ENCODE measurements at regions not wholly inside any gene's neighbourhood (a gene's known extent, or its start where the extent isn't known, plus 50 kb on each side); places are given as distances from the start of the nearest gene placed in this dataset.

GRCh38 chr7:21253740-21254687 lies 173.9 kb upstream of the SP4 start:
- Histone ChIP-seq H3K36me3 (ENCODE audit: insufficient read depth, low read length) (no peaks in the 10 kb centered on the region), H2AFZ (ENCODE audit: low read depth, low read length) (no peak overlapping the region), H3K9me3 (ENCODE audit: insufficient read depth, low read length, severe bottlenecking) (no peaks in the 10 kb centered on the region), H3K27ac (ENCODE audit: low read length) (no peak overlapping the region), H3K4me2 (ENCODE audit: insufficient read depth, low read length) (no peak overlapping the region), H3K4me1 (ENCODE audit: insufficient read depth, low read length) (no peaks in the 10 kb centered on the region), H4K20me1 (ENCODE audit: insufficient read depth, low read length) (no peaks in the 10 kb centered on the region), H3K27me3 (ENCODE audit: insufficient read depth, low read length, poor library complexity) (peaks cover 19% of the 10 kb centered on the region), H3K79me2 (ENCODE audit: insufficient read depth, low read length) (no peaks in the 10 kb centered on the region), H3K4me3 (ENCODE audit: low read depth in 1 of 2, low read length in 2 of 2) (no peak overlapping the region), H3K9ac (ENCODE audit: low read depth, low read length) (no peak overlapping the region)
- peak; percentile 66; the same call in 2 of the 3 replicates for ATAC-seq (ENCODE audit: insufficient read depth, low read depth)
- DNase-seq = peak; percentile 21
- TF ChIP-seq EZH2 (IDR thresholded peaks at IDR 0.05; ENCODE audit: borderline replicate concordance, low read depth, low read length, severe bottlenecking) (no peak), CTCF (IDR thresholded peaks at IDR 0.05; ENCODE audit: borderline replicate concordance, extremely low read depth, low read length, poor library complexity, severe bottlenecking) (peak; percentile 64)

- H2AFZ ChIP-seq (ENCODE audit: low read depth, low read length) = no peak overlapping the region
- H3K79me2 ChIP-seq (ENCODE audit: insufficient read depth, low read length) = no peaks in the 10 kb centered on the region
- H3K9me3 ChIP-seq (ENCODE audit: insufficient read depth, low read length, severe bottlenecking) = no peaks in the 10 kb centered on the region
- no peak overlapping the region for H3K4me2 ChIP-seq (ENCODE audit: insufficient read depth, low read length)
- peaks cover 14% of the 10 kb centered on the region for H3K27me3 ChIP-seq (ENCODE audit: insufficient read depth, low read length, poor library complexity)
- no peak for ATAC-seq (ENCODE audit: insufficient read depth, low read depth)
- H3K27ac ChIP-seq (ENCODE audit: low read length) = no peak overlapping the region
- H3K4me3 ChIP-seq (ENCODE audit: low read depth in 1 of 2, low read length in 2 of 2) = no peak overlapping the region
- DNase-seq = no peak
- TF ChIP-seq EZH2 (IDR thresholded peaks at IDR 0.05; ENCODE audit: borderline replicate concordance, low read depth, low read length, severe bottlenecking) = no peak
- TF ChIP-seq CTCF (IDR thresholded peaks at IDR 0.05; ENCODE audit: borderline replicate concordance, extremely low read depth, low read length, poor library complexity, severe bottlenecking) = peak; percentile 53
- H4K20me1 ChIP-seq (ENCODE audit: insufficient read depth, low read length) = no peaks in the 10 kb centered on the region
- H3K36me3 ChIP-seq (ENCODE audit: insufficient read depth, low read length) = no peaks in the 10 kb centered on the region
- no peaks in the 10 kb centered on the region for H3K4me1 ChIP-seq (ENCODE audit: insufficient read depth, low read length)
- no peak overlapping the region for H3K9ac ChIP-seq (ENCODE audit: low read depth, low read length)
Measured at GRCh38 chr7:21256310-21256877, 171.5 kb upstream of the SP4 start.

GRCh38 chr7:21260939-21261338 lies 166.9 kb upstream of the SP4 start:
- H3K4me2 ChIP-seq (ENCODE audit: insufficient read depth, low read length) = no peak overlapping the region
- H4K20me1 ChIP-seq (ENCODE audit: insufficient read depth, low read length) = no peaks in the 10 kb centered on the region
- no peak for DNase-seq
- TF ChIP-seq EZH2 (IDR thresholded peaks at IDR 0.05; ENCODE audit: borderline replicate concordance, low read depth, low read length, severe bottlenecking) (no peak), CTCF (IDR thresholded peaks at IDR 0.05; ENCODE audit: borderline replicate concordance, extremely low read depth, low read length, poor library complexity, severe bottlenecking) (no peak)
- peaks cover 7% of the 10 kb centered on the region for H3K27me3 ChIP-seq (ENCODE audit: insufficient read depth, low read length, poor library complexity)
- H3K36me3 ChIP-seq (ENCODE audit: insufficient read depth, low read length) = no peaks in the 10 kb centered on the region
- H3K4me1 ChIP-seq (ENCODE audit: insufficient read depth, low read length) = no peaks in the 10 kb centered on the region
- no peak overlapping the region for H2AFZ ChIP-seq (ENCODE audit: low read depth, low read length)
- no peak overlapping the region for H3K27ac ChIP-seq (ENCODE audit: low read length)
- ATAC-seq (ENCODE audit: insufficient read depth, low read depth) = no peak
- no peaks in the 10 kb centered on the region for H3K9me3 ChIP-seq (ENCODE audit: insufficient read depth, low read length, severe bottlenecking)
- no peak overlapping the region for H3K4me3 ChIP-seq (ENCODE audit: low read depth in 1 of 2, low read length in 2 of 2)
- no peaks in the 10 kb centered on the region for H3K79me2 ChIP-seq (ENCODE audit: insufficient read depth, low read length)
- no peak overlapping the region for H3K9ac ChIP-seq (ENCODE audit: low read depth, low read length)

All from DND-41 (cell line).